GM19372 (cell line): ENCODE measurements at regions not wholly inside any gene's neighbourhood (a gene's known extent, or its start where the extent isn't known, plus 50 kb on each side); places are given as distances from the start of the nearest gene placed in this dataset.

ENCODE experiments used
- ATAC-seq: cut with Tn5 transposase; IDR thresholded peaks from one replicate; pipeline ENCODE4 v1.9.1; 2021; ENCODE audit warnings: mild to moderate bottlenecking, low read depth, moderate library complexity; ENCODE audit not compliant: unreplicated experiment

GRCh38 chr4:125505621-125506020 lies 190.9 kb downstream of the FAT4 start:
- no peak for ATAC-seq

GRCh38 chr4:125507141-125507540 lies 192.4 kb downstream of the FAT4 start:
- ATAC-seq, result no peak

GRCh38 chr4:125511715-125512114 lies 197.0 kb downstream of the FAT4 start:
- no peak for ATAC-seq

GRCh38 chr4:125515016-125515415 lies 200.3 kb downstream of the FAT4 start:
- ATAC-seq, result no peak

GRCh38 chr4:125517831-125518230 lies 203.1 kb downstream of the FAT4 start:
- no peak for ATAC-seq

GRCh38 chr4:125518281-125518680 lies 203.5 kb downstream of the FAT4 start:
- no peak for ATAC-seq

- ATAC-seq, result no peak
These were observed 204.8 kb downstream of the FAT4 start for GRCh38 chr4:125519371-125520146.

GRCh38 chr4:125520258-125520990 lies 205.7 kb downstream of the FAT4 start:
- no peak for ATAC-seq

- ATAC-seq, result no peak
These were observed 207.8 kb downstream of the FAT4 start for GRCh38 chr4:125522588-125522987.

- ATAC-seq, result no peak
These were observed 208.2 kb downstream of the FAT4 start for GRCh38 chr4:125522992-125523391.

- no peak for ATAC-seq
These were observed 211.7 kb downstream of the FAT4 start for GRCh38 chr4:125526420-125526819.

- ATAC-seq, result no peak
These were observed 212.9 kb downstream of the FAT4 start for GRCh38 chr4:125527681-125528080.

- ATAC-seq, result no peak
These were observed 214.3 kb downstream of the FAT4 start for GRCh38 chr4:125529071-125529470.

GRCh38 chr4:125538670-125539069 lies 223.9 kb downstream of the FAT4 start:
- ATAC-seq, result no peak

- ATAC-seq, result no peak
These were observed 224.9 kb downstream of the FAT4 start for GRCh38 chr4:125539691-125540090.

- ATAC-seq, result no peak
These were observed 227.2 kb downstream of the FAT4 start for GRCh38 chr4:125541836-125542385.

GRCh38 chr4:125546272-125546671 lies 231.5 kb downstream of the FAT4 start:
- no peak for ATAC-seq

- no peak for ATAC-seq
These were observed 233.1 kb downstream of the FAT4 start for GRCh38 chr4:125547836-125548235.

GRCh38 chr4:125550769-125551168 lies 236.0 kb downstream of the FAT4 start:
- ATAC-seq, result no peak

- no peak for ATAC-seq
These were observed 236.7 kb downstream of the FAT4 start for GRCh38 chr4:125551466-125551865.

- ATAC-seq, result no peak
These were observed 237.2 kb downstream of the FAT4 start for GRCh38 chr4:125551967-125552366.

GRCh38 chr4:125572601-125573000 lies 257.8 kb downstream of the FAT4 start:
- ATAC-seq, result no peak
